Activated CD4-positive, alpha-beta T cell treated with anti-CD3 and anti-CD28 coated beads, Interleukin-2, Interleukin-4, amounts not matched to agents 100 ng/mL and 50 ng/mL, durations not matched to agents 16 hours and 8 hours (primary cell): ENCODE measurements at regions not wholly inside any gene's neighbourhood (a gene's known extent, or its start where the extent isn't known, plus 50 kb on each side); places are given as distances from the start of the nearest gene placed in this dataset.

Experiments
- DNase-seq: peaks from one replicate; pipeline ENCODE4 v3.0.0-alpha.2; 2020; ENCODE audit warnings: low spot score

GRCh38 chrX:39174241-39174771 is 373.0 kb downstream of the MID1IP1 start:
- DNase-seq: no peak

- peak; percentile 31 for DNase-seq
Observed at GRCh38 chrX:39174772-39175417, 373.6 kb downstream of the MID1IP1 start.

- no peak for DNase-seq
Observed at GRCh38 chrX:39175418-39176057, 374.3 kb downstream of the MID1IP1 start.

GRCh38 chrX:39176105-39176504 is 374.8 kb downstream of the MID1IP1 start:
- no peak for DNase-seq

GRCh38 chrX:39189431-39189830 is 388.2 kb downstream of the MID1IP1 start:
- no peak for DNase-seq

GRCh38 chrX:39194673-39195072 is 393.4 kb downstream of the MID1IP1 start:
- DNase-seq: no peak

- DNase-seq: no peak
Observed at GRCh38 chrX:39195156-39195555, 393.9 kb downstream of the MID1IP1 start.

- peak; percentile 76 for DNase-seq
Observed at GRCh38 chrX:39196192-39197102, 395.2 kb downstream of the MID1IP1 start.

GRCh38 chrX:39199429-39199828 is 398.2 kb downstream of the MID1IP1 start:
- no peak for DNase-seq

GRCh38 chrX:39201305-39201990 is 400.2 kb downstream of the MID1IP1 start:
- DNase-seq: peak; percentile 43

- DNase-seq: no peak
Observed at GRCh38 chrX:39202641-39203040, 401.4 kb downstream of the MID1IP1 start.

- DNase-seq: no peak
Observed at GRCh38 chrX:39203427-39203826, 402.2 kb downstream of the MID1IP1 start.

- no peak for DNase-seq
Observed at GRCh38 chrX:39204353-39204752, 403.1 kb downstream of the MID1IP1 start.

- DNase-seq: peak; percentile 22
Observed at GRCh38 chrX:39204945-39205344, 403.7 kb downstream of the MID1IP1 start.

GRCh38 chrX:39205467-39205866 is 404.2 kb downstream of the MID1IP1 start:
- no peak for DNase-seq

GRCh38 chrX:39206399-39207145 is 405.3 kb downstream of the MID1IP1 start:
- no peak for DNase-seq

GRCh38 chrX:39211501-39211900 is 410.2 kb downstream of the MID1IP1 start:
- DNase-seq: no peak

GRCh38 chrX:39212456-39212855 is 411.2 kb downstream of the MID1IP1 start:
- peak; percentile 4 for DNase-seq

- DNase-seq: no peak
Observed at GRCh38 chrX:39214387-39215126, 413.3 kb downstream of the MID1IP1 start.

- DNase-seq: no peak
Observed at GRCh38 chrX:39220952-39221351, 419.7 kb downstream of the MID1IP1 start.
